ENCODE measurements at regions not wholly inside any gene's neighbourhood (a gene's known extent, or its start where the extent isn't known, plus 50 kb on each side); places are given as distances from the start of the nearest gene placed in this dataset.

DNA sequence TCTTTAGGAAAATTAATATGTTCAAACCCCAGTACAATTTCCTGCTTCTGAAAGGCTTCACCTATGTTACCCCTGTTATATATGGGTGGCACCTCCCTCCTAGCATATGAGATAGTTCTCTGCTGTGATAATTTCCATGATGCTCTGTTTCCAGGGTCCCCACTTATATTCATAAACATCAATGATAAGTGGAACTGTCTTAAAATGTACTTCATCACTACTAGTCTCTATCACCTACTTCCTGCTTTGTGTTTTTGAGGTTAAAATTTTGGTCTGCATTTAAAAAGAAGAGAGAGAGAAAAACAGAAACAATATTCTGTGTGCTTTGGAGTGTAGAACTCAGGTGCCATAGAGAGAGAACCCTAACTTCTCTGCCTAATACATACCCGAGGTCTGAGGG is 234.7 kb downstream of the HTR1A start:
- no peak overlapping the region for H3K4me2 ChIP-seq (ENCODE audit: low read length)
- H2AFZ ChIP-seq (ENCODE audit: low read depth, low read length): peak overlapping the region; percentile 46; the same call in 1 of the 2 replicates
- H3K4me3 ChIP-seq (ENCODE audit: low read length): no peak overlapping the region
- no peaks in the 10 kb centered on the region for H3K79me2 ChIP-seq (ENCODE audit: low read length)
- H3K9ac ChIP-seq (ENCODE audit: low read length): no peak overlapping the region
- TF ChIP-seq CTCF (IDR thresholded peaks at IDR 0.05; ENCODE audit: low read depth, low read length): no peak
- TF ChIP-seq EZH2phosphoT487 (IDR thresholded peaks at IDR 0.05; ENCODE audit: low read depth): no peak
- no peaks in the 10 kb centered on the region for H3K9me3 ChIP-seq (ENCODE audit: insufficient read depth, low read length)
- peaks cover 11% of the 10 kb centered on the region for H3K4me1 ChIP-seq (ENCODE audit: low read length)
- H4K20me1 ChIP-seq (ENCODE audit: insufficient read depth, low read length): no peaks in the 10 kb centered on the region
- H3K27me3 ChIP-seq (ENCODE audit: low read depth, low read length): no peaks in the 10 kb centered on the region
- H3K36me3 ChIP-seq (replicated peaks; ENCODE audit: low read depth, low read length): no peaks in the 10 kb centered on the region
- H3K27ac ChIP-seq (ENCODE audit: low read length): no peak overlapping the region

- Histone ChIP-seq H3K79me2 (ENCODE audit: low read length) (no peaks in the 10 kb centered on the region), H3K36me3 (replicated peaks; ENCODE audit: low read depth, low read length) (no peaks in the 10 kb centered on the region), H2AFZ (ENCODE audit: low read depth, low read length) (no peak overlapping the region), H3K27me3 (ENCODE audit: low read depth, low read length) (no peaks in the 10 kb centered on the region), H4K20me1 (ENCODE audit: insufficient read depth, low read length) (no peaks in the 10 kb centered on the region), H3K27ac (ENCODE audit: low read length) (no peak overlapping the region), H3K9ac (ENCODE audit: low read length) (no peak overlapping the region), H3K4me3 (ENCODE audit: low read length) (no peak overlapping the region), H3K4me2 (ENCODE audit: low read length) (0 out of 2 replicates have a peak overlapping the region, but pooled peaks have one; percentile 7), H3K4me1 (ENCODE audit: low read length) (peaks cover 11% of the 10 kb centered on the region), H3K9me3 (ENCODE audit: insufficient read depth, low read length) (no peaks in the 10 kb centered on the region)
- TF ChIP-seq EZH2phosphoT487 (IDR thresholded peaks at IDR 0.05; ENCODE audit: low read depth) (no peak), CTCF (IDR thresholded peaks at IDR 0.05; ENCODE audit: low read depth, low read length) (no peak)
Observed at GRCh38 chr5:63726496-63726895, 235.7 kb downstream of the HTR1A start.

GRCh38 chr5:63719147-63719546 is 243.1 kb downstream of the HTR1A start:
- no peak overlapping the region for H3K27ac ChIP-seq (ENCODE audit: low read length)
- H3K27me3 ChIP-seq (ENCODE audit: low read depth, low read length): no peaks in the 10 kb centered on the region
- no peaks in the 10 kb centered on the region for H3K9me3 ChIP-seq (ENCODE audit: insufficient read depth, low read length)
- no peak overlapping the region for H3K4me3 ChIP-seq (ENCODE audit: low read length)
- TF ChIP-seq CTCF (IDR thresholded peaks at IDR 0.05; ENCODE audit: low read depth, low read length) (no peak), EZH2phosphoT487 (IDR thresholded peaks at IDR 0.05; ENCODE audit: low read depth) (no peak)
- H3K9ac ChIP-seq (ENCODE audit: low read length): no peak overlapping the region
- H3K4me1 ChIP-seq (ENCODE audit: low read length): peaks cover 6% of the 10 kb centered on the region; the same call in 1 of the 2 replicates
- H3K4me2 ChIP-seq (ENCODE audit: low read length): no peak overlapping the region
- no peak overlapping the region for H2AFZ ChIP-seq (ENCODE audit: low read depth, low read length)
- H3K79me2 ChIP-seq (ENCODE audit: low read length): no peaks in the 10 kb centered on the region
- H3K36me3 ChIP-seq (replicated peaks; ENCODE audit: low read depth, low read length): no peaks in the 10 kb centered on the region
- H4K20me1 ChIP-seq (ENCODE audit: insufficient read depth, low read length): no peaks in the 10 kb centered on the region

GRCh38 chr5:63700241-63700640 is 262.0 kb downstream of the HTR1A start:
- H3K9me3 ChIP-seq (ENCODE audit: insufficient read depth, low read length): no peaks in the 10 kb centered on the region
- no peak overlapping the region for H3K4me2 ChIP-seq (ENCODE audit: low read length)

More at GRCh38 chr5:63700241-63700640, 262.0 kb downstream of the HTR1A start:
- no peaks in the 10 kb centered on the region for H3K4me1 ChIP-seq (ENCODE audit: low read length)
- no peak overlapping the region for H2AFZ ChIP-seq (ENCODE audit: low read depth, low read length)
- H3K36me3 ChIP-seq (replicated peaks; ENCODE audit: low read depth, low read length): no peaks in the 10 kb centered on the region
- H3K27me3 ChIP-seq (ENCODE audit: low read depth, low read length): no peaks in the 10 kb centered on the region
- no peaks in the 10 kb centered on the region for H4K20me1 ChIP-seq (ENCODE audit: insufficient read depth, low read length)
- TF ChIP-seq EZH2phosphoT487 (IDR thresholded peaks at IDR 0.05; ENCODE audit: low read depth) (no peak), CTCF (IDR thresholded peaks at IDR 0.05; ENCODE audit: low read depth, low read length) (no peak)
- no peak overlapping the region for H3K9ac ChIP-seq (ENCODE audit: low read length)
- H3K79me2 ChIP-seq (ENCODE audit: low read length): no peaks in the 10 kb centered on the region
- no peak overlapping the region for H3K4me3 ChIP-seq (ENCODE audit: low read length)
- no peak overlapping the region for H3K27ac ChIP-seq (ENCODE audit: low read length)
